ENCODE measurements at regions not wholly inside any gene's neighbourhood (a gene's known extent, or its start where the extent isn't known, plus 50 kb on each side); places are given as distances from the start of the nearest gene placed in this dataset.

DNA sequence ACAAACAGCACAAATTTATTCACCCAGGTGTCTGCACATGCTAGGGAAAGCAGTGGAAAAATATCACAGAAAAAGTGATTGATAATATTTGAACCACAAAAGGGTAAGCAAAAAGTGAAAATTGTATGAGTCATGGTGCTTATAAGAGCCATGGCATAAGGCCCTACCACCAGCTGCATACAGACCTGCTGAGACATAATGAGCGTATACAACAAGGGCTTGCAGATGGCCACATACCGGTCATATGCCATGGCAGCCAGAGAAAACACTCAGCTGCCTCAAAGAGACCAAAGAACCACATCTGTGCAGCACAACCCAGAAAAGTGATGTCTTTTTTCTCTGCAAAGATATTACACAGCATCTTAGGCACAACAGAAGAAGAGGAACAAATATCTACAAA is 71.4 kb upstream of the OR9G4 start:
- CTCF ChIA-PET, result interaction anchor here (1.6 kb wide), 1 partner anchor 21 kb away, joined by 3 read pairs; no protein-coding TSS in a partner anchor
- DNase-seq (no peak), ATAC-seq (no peak)
- no peaks in the 10 kb centered on the region for H3K9me3 Mint-ChIP-seq
- no peaks in the 10 kb centered on the region for H3K27me3 Mint-ChIP-seq
- no peaks in the 10 kb centered on the region for H3K4me1 Mint-ChIP-seq (ENCODE audit: low read depth)
- TF ChIP-seq CTCF (IDR thresholded peaks at IDR 0.05), result no peak
- no peak overlapping the region for H3K27ac Mint-ChIP-seq
- H3K36me3 Mint-ChIP-seq (ENCODE audit: low read depth), result no peaks in the 10 kb centered on the region
- POLR2A ChIA-PET, result no interaction called here
- intact Hi-C loops (cut with micrococcal nuclease), result no loop called here
- no peak overlapping the region for H3K4me3 Mint-ChIP-seq

DNA sequence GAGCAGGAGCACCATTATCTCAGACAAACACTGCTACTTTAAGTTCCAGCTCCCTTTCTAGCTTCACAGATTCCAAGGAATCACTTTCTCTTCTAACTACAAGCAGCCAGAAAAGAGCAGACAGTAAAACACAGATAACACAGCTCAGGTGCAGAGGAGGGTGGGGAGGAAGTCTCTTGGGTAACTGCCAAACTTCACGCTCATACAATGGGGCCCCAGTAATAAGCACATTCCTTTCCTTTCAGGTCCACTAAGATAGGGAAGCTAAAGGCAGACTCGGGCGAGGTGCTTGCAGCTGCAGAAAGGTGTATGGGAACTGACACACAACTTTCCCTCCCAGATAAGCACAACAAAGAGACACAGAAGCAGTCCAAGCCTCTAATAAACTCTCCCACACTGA is 69.2 kb upstream of the OR9G4 start:
- ChIA-PET POLR2A (no interaction called here), CTCF (interaction anchor here (1.2 kb wide), 1 partner anchor 23 kb away, joined by 7 read pairs; no protein-coding TSS in a partner anchor)
- Mint-ChIP-seq H3K4me3 (no peak overlapping the region), H3K4me1 (ENCODE audit: low read depth) (no peaks in the 10 kb centered on the region), H3K9me3 (no peaks in the 10 kb centered on the region), H3K36me3 (ENCODE audit: low read depth) (no peaks in the 10 kb centered on the region), H3K27ac (no peak overlapping the region), H3K27me3 (no peaks in the 10 kb centered on the region)
- ATAC-seq (no peak), DNase-seq (no peak)
- intact Hi-C loops (cut with micrococcal nuclease), result no loop called here
- no peak for TF ChIP-seq CTCF (IDR thresholded peaks at IDR 0.05)

DNA sequence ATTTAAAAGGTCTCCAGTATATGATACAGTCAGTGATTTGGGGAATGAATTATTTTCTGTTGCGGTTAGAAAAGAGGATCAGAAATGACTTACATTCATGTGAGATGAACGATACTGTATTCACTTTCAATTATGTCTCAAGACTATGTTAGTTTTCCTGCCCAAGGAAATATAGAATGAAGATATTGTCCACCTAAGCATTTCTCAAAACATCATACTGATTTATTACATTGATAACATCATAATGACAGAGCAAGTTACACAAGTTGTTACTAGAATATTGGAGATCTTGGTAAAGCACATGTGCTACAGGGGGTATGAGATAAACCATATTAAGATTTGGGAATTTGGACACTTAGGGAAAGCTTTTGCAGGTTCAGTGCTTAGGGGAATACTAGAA is 67.8 kb upstream of the OR9G4 start:
- CTCF ChIA-PET, result interaction anchor here (1.9 kb wide), 1 partner anchor 25 kb away, joined by 5 read pairs; no protein-coding TSS in a partner anchor
- Mint-ChIP-seq H3K9me3 (no peaks in the 10 kb centered on the region), H3K27me3 (no peaks in the 10 kb centered on the region), H3K4me3 (no peak overlapping the region), H3K27ac (no peak overlapping the region), H3K36me3 (ENCODE audit: low read depth) (no peaks in the 10 kb centered on the region), H3K4me1 (ENCODE audit: low read depth) (no peaks in the 10 kb centered on the region)
- DNase-seq (no peak), ATAC-seq (no peak)
- no peak for TF ChIP-seq CTCF (IDR thresholded peaks at IDR 0.05)
- POLR2A ChIA-PET, result no interaction called here
- intact Hi-C loops (cut with micrococcal nuclease), result no loop called here

GRCh38 chr11:56808326-56808725 is 59.8 kb upstream of the OR9G4 start:
- H3K9me3 Mint-ChIP-seq, result peaks cover 9% of the 10 kb centered on the region
- DNase-seq (no peak), ATAC-seq (no peak)
- H3K27ac Mint-ChIP-seq, result no peak overlapping the region
- intact Hi-C loops (cut with micrococcal nuclease), result no loop called here
- no peaks in the 10 kb centered on the region for H3K27me3 Mint-ChIP-seq
- ChIA-PET POLR2A (no interaction called here), CTCF (no interaction called here)
- H3K4me3 Mint-ChIP-seq, result no peak overlapping the region
- H3K36me3 Mint-ChIP-seq (ENCODE audit: low read depth), result no peaks in the 10 kb centered on the region
- no peaks in the 10 kb centered on the region for H3K4me1 Mint-ChIP-seq (ENCODE audit: low read depth)
- TF ChIP-seq CTCF (IDR thresholded peaks at IDR 0.05), result no peak

- Mint-ChIP-seq H3K4me3 (no peak overlapping the region), H3K36me3 (ENCODE audit: low read depth) (no peaks in the 10 kb centered on the region), H3K27me3 (no peaks in the 10 kb centered on the region), H3K4me1 (ENCODE audit: low read depth) (no peaks in the 10 kb centered on the region), H3K27ac (no peak overlapping the region), H3K9me3 (no peaks in the 10 kb centered on the region)
- POLR2A ChIA-PET, result no interaction called here
- CTCF ChIA-PET, result no interaction called here
- DNase-seq (no peak), ATAC-seq (no peak)
- no peak for TF ChIP-seq CTCF (IDR thresholded peaks at IDR 0.05)
- intact Hi-C loops (cut with micrococcal nuclease), result no loop called here
These were observed 51.3 kb upstream of the OR9G4 start for GRCh38 chr11:56799691-56800210.

Data from activated CD8-positive, alpha-beta T cell treated with anti-CD3 and anti-CD28 coated beads for 36 hours (primary cell).